GM12873 (cell line): ENCODE measurements at regions not wholly inside any gene's neighbourhood (a gene's known extent, or its start where the extent isn't known, plus 50 kb on each side); places are given as distances from the start of the nearest gene placed in this dataset.

Experiments used
- CTCF ChIP-seq: IDR thresholded peaks from 2 replicates; pipeline ENCODE4 v1.5.1; 2012; ENCODE audit warnings: low read depth, mild to moderate bottlenecking, moderate library complexity, low read length, control low read depth; ENCODE audit not compliant: insufficient read depth; ENCODE audit errors: missing control alignments

DNA sequence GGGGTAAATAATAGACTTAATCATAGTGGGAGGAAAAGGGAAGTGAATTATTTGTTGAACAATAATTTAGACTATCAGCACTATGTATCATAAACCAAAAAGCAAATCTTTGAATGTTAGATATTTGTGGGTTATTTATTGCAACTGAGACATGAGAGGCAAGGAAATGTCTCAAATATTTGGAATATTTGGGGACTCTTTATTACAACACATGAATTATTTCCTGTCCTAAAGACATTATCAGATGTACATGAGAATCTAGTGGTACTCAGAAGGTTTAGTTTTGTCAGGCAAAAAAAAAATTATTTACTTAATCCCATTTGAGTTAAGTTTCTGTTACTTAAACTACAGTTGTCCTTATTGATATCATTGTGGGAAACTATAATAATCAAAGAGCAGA lies 91.1 kb downstream of the TLR4 start:
- TF ChIP-seq CTCF: no peak

DNA sequence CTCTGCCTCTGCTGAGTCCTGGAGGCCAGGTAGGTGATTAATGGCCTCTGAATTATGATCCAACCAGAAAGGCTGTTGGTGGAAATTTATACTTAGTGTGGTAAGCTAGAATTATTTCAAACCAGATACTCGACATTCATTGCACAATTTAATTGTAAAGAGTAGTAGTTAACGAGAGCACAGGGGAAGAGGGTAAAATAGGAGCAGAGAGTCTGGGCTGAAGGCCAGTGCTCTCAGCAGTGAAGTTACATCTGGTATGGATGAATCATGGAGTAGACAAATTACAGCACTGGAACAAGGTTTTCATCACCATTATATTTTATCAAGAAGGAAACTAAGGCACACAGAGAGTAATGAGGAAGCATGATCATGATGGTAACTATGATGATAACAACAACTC lies 92.5 kb downstream of the TLR4 start:
- no peak for TF ChIP-seq CTCF

DNA sequence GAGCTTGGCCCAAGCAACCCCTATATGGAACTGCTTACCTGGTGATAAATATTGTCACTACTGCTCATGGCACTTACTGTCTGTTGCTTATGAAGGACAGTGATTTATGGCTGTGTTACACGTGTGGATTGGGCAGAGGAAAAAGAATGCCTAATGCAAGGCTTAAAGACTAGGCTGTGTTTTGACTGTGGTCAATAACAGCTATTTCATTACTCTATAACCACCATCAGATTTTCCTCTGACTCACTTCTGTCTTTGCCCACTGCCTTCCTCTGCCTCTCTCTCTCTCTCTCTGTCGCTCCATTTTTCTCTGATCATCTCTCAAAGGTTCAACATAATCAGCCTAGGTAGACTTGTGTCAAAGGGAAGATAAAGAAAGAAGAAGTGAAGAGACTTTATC lies 96.2 kb downstream of the TLR4 start:
- TF ChIP-seq CTCF: no peak

DNA sequence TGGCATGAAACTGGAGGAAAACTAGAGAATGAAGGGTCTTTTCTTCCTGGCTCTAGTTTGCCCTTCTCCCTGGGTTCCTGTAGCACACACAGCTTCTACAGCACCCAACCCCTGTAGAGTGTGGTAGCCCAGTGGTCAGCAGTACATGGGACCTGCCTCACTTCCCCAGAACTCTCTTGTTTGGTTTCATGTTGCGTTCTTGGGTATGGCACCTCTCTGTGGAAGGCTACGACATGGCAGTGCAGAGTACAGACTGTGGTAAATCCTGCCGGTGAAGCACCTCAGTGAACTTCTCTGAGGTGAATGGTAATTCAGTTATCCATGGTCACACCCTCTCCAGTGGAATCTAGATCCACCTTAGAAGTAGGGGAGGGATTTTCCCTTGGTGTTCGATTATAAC lies 105.5 kb downstream of the TLR4 start:
- TF ChIP-seq CTCF: no peak

- no peak for TF ChIP-seq CTCF
Measured at GRCh38 chr9:117815315-117815714, 111.1 kb downstream of the TLR4 start.

DNA sequence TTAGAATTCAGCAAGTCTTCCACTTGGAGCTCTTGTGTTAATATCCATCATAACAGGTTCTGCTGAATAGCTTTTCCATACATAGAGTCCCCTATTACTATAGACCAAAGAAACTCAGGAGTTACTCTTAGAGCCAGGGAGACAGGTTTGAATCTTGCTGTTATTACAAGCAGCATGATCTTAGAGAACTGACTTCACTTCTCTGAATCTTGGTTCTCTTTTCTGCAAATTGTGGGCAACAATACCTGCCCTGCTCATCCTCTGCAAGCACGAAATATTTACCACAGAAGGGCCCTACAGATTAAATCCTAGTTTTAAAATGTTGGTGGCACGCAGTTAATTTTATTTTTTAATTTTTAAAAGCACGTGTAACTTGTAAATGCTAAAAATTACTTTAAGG lies 111.7 kb downstream of the TLR4 start:
- no peak for TF ChIP-seq CTCF

DNA sequence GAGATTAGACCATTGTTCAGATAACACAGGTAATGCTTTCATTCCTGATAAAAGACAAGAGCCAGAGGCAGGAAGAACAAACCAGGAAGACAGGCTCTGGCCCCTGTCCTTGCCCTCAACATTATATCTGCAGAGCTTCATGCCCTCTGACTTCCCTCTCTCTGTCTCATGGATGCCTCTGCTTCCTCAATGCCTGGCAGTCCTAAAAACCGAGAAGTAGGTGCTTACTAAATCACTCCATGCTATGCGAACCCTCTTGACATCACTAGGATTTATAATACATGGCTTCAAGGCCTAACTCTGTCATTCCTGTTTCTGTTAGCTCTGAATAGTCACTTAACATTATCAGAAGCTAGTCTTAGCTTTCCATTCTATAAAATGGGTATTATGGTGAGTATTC lies 117.8 kb downstream of the TLR4 start:
- no peak for TF ChIP-seq CTCF

DNA sequence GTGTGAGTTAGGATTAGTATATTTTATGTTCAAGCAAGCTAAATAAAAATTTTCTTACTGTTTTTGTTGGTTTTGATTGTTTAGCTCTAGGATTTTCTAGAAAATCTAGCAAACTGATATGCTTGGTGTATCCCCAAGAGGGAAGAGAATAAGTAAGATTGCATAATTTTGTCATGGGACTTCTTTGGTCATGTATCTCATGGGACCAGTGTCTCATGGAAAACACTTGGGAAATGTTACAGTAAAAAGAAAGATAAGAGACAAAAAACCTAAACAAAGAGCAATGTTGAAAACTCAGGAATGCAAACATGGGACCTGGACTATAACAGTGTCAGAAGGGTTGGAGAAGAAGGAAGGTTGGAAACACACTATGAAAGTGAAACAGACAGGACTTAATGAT lies 119.4 kb downstream of the TLR4 start:
- TF ChIP-seq CTCF: no peak
